MM.1S (cell line): ENCODE measurements at regions not wholly inside any gene's neighbourhood (a gene's known extent, or its start where the extent isn't known, plus 50 kb on each side); places are given as distances from the start of the nearest gene placed in this dataset.

Experiments
- EZH2 ChIP-seq: fragments of 300-600 bp; sonication (generic); optimal IDR thresholded peaks from 2 replicates; pipeline ENCODE3; 2017; ENCODE audit warnings: low read depth, mild to moderate bottlenecking, antibody characterized with exemption, low read length, mixed read lengths
- TF ChIP-seq, protein P1 (sequence below): fragments of 300-600 bp; sonication (generic); IDR thresholded peaks from 2 replicates; pipeline ENCODE4 v1.5.1; 2016; ENCODE audit warnings: antibody characterized with exemption, low read length, mixed read lengths

DNA sequence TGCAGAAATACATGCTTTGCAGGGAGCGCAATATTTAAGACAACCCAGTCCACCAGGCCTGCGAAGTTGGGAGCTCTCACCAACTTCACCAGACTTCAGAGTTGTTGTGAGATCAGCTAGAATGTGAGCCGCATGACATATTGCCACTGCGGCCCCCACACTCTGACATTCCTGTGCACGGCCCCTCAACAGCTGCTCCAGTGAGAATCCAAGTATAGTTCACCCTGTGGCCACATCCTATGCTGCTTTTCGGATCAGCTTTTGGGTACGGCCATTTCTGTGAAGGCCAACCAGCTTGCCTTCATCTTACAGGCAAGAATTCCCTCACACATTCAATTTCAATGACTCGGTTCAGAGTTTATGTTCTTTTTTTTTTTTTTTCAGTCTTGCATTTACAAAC lies 177.8 kb downstream of the SOX11 start:
- TF ChIP-seq, protein P1, sequence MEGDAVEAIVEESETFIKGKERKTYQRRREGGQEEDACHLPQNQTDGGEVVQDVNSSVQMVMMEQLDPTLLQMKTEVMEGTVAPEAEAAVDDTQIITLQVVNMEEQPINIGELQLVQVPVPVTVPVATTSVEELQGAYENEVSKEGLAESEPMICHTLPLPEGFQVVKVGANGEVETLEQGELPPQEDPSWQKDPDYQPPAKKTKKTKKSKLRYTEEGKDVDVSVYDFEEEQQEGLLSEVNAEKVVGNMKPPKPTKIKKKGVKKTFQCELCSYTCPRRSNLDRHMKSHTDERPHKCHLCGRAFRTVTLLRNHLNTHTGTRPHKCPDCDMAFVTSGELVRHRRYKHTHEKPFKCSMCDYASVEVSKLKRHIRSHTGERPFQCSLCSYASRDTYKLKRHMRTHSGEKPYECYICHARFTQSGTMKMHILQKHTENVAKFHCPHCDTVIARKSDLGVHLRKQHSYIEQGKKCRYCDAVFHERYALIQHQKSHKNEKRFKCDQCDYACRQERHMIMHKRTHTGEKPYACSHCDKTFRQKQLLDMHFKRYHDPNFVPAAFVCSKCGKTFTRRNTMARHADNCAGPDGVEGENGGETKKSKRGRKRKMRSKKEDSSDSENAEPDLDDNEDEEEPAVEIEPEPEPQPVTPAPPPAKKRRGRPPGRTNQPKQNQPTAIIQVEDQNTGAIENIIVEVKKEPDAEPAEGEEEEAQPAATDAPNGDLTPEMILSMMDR = no peak
- TF ChIP-seq EZH2 = no peak
